GM21526 (cell line): ENCODE measurements at regions not wholly inside any gene's neighbourhood (a gene's known extent, or its start where the extent isn't known, plus 50 kb on each side); places are given as distances from the start of the nearest gene placed in this dataset.

ENCODE experiments used
- ATAC-seq: cut with Tn5 transposase; IDR thresholded peaks from one replicate; pipeline ENCODE4 v1.9.1; 2021; ENCODE audit warnings: moderate library complexity; ENCODE audit not compliant: unreplicated experiment, low FRiP score

DNA sequence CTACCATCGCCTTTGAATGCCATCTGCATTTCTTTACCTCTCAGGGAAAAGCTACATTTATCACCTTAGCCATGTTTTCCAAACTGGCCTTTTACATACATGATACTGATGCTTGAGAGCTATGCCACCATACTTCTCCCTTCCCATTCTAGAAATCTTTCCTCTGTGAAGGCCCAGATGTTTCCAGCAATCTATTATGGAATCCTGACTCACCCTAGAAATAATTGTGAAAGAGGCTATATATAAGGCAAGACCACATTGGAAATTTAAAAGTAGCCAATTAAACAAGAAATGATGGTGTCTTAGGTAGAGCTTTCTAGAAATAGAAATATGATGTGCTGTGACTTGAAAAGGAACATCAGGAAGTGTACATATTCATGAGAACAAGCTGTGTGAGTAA is 389.7 kb downstream of the INHBA start:
- ATAC-seq = no peak

DNA sequence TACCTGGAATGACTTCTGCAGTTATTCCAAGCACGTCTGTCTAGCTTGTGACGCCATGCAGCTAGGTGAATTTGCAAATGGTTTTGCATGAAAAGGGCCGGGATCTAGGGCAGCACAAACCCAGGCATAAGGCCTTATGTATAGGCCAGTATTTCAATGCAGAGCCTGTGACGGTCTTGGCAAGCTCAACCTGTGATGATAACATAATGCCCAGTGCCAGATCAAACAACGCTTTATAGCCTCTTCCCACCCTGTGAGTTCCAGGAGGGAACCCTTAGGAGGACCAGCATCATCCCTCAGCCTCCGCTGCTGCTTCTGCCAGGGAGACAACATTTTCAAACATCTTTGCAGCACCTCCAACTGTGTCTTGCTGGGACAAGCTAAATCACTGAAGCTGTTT is 390.7 kb downstream of the INHBA start:
- no peak for ATAC-seq

DNA sequence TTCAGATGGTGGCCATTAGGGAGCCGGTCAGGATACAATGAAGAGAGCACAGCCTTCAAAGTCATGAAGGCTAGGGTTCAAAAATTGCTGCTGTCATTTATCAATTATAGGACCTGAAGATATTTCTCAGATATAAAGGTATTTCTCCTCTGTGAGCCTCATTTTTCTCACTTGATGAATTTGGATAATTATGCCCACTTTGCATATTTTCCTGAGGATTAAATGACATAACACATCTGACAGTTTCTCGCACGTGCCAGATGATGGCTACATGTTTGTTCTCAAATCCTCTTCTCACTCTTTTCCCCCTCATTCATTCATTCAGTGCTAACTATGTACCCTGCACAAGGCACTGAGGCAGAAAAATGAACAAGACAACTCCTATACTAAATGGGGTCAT is 391.6 kb downstream of the INHBA start:
- ATAC-seq = no peak

DNA sequence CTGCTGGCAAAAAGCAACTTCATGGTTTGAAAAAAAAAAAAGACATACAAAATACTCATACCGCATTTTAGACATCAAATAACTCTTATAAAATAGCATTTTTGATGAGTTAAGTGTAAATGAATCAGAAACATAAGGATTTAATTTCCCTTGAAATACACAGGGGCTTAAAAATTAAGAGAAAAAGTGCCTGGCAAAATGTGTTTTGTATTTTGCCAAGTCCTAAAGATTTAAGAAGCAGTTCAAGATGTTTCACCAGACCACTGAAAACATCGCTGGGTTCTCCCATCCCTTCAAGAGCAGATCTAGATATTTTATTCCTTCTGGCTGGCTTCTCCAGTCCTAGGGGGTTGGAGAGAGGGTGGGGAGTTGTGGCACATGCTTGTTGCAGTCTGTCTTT is 396.4 kb downstream of the INHBA start:
- no peak for ATAC-seq

DNA sequence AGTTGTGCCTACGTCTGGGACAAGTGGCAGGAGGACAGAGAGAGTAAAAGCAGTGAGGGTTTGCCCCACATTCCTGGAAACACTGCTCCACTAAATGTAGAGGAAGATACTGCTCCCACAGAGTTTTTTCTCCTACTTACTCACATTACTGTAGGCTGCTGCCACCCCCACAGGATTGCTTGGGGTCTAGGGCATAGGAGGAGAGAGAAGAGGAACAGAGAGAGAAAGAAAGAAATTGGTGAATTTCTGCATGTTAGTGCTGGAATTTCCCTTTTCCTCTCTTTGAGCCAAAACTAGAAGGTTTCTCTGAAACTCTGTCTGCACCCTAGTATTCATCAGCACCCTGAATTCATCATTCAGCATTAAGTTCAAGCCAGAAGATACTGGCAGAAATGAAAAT is 397.9 kb downstream of the INHBA start:
- ATAC-seq = no peak

DNA sequence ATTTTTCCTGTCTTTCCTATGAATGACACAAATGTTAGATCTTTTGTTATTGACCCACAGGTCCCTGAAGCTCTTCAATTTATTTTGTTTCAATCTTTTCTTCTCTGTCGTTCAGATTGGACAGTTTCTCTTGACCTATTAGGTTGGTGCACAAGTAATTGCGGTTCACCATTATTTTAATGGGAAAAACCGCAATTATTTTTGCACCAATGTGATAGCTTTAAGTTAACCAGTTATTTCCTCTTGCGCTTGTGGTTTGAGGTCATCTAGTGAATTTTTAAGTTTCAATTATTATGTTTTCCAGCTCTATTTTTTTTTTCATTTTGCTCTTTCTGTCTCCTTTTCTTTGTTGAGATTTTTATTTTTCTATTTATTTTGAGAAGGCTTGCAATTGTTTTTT is 399.2 kb downstream of the INHBA start:
- ATAC-seq = no peak

DNA sequence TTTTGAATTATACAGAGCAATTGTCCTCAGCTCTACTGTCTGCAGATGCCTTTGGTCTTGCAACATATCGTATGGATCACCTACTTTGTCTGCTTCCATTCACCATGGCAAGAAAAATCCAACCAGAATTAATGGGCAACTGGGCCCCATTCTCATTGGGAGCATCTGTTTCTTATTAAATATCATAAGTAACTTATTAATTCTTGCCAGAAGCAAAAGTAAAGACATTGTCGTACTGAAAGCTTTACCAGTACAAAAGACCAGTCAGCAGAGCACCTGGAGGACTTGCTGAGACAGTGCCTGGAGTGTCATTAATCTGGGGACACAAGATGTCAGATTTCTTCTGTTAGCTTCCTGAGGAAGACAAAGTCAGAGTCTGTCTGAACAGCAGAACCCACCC is 404.5 kb downstream of the INHBA start:
- no peak for ATAC-seq

DNA sequence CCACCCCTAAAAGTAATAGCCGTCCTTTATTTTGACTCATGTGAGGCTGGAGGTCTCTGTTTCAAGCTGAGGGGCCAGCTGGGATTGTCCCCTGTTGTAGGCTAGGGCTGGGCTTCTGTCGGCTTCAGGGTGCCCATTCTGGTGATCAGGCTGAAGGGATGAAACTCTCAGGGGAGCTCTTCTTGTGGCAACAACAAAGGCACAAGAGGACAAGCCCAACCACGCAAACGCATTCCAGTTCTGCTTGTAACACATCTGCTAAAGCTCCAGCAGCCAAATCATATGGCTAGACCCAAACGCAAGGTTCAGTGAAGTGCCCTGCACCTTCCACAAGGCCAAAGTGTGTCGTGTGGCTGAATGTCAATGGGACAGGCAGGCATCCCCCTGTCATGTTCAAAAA is 405.7 kb downstream of the INHBA start:
- ATAC-seq = no peak

DNA sequence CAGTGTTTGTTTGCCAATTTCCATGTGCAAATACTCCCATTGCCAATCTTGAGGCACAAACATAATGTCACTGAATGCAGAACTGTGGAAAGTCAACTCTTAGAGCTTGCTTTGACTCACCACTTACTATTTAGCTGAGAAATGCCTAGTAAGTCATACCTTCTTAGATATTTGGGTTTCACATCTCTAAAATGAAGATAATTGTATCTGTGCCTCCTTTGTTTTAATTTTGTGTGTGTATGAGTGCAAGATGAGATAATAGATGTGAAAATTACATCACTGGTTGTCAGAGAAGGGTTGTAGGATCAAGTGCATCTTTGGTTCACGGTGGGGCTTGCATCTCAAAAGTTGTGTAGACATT is 407.5 kb downstream of the INHBA start:
- no peak for ATAC-seq

DNA sequence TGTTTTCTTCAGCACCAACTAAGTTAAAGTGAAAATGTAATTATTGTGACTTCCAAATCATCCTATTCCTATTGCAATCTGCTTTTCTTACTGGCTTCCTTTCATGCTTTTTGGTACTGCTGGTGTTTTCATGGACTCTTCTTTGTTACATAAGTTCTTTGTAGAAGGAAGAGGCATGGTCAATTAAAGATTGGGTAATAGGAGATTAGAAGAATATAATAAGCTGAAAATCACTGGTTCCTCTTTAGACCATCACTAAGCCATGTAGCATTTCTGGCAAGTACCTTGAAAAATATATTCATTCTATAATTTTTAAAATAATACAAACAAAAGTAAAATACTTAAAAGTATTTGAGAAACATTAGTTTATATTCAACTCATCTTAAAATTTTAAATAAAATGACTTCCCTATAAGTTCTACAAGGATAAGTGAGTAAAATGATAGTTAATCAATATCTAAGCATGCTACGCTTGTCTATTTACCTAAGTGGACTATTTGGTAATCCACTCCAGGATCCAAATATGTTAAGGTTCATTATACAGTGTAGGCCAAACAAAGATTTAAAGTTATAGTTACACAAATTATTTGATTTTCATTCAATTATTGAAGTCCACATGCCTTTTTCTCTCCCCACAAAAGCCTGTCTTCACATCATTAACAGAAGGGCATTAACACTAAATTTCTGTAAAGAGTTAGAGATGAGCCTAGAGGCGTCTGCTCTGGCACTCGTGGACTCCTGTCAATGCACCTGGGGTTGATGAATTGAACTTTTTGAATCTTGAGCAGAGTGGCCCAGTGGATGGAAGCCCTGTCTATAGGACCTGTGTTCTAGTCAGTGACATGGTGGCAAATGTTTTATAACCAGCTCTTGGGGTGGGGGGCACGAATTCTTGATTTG is 408.1 kb downstream of the INHBA start:
- no peak for ATAC-seq

DNA sequence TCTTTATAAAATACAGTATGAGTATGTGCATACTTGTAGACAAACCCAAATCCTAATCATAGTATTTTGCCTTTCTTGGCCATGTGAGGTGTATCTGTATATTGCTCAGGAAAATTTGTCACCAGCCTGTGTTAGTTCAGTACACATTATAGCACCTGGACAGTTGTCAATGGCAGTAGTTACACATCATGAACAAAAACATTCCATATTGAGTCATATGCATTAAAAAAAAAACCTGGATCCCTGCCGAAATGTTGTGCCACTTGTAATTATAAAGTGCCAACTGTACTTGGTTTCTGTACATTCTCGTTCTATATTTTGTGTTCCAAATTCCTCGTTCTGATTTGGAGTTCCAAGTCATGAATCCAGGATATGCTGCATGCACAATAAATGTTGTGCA is 410.4 kb downstream of the INHBA start:
- ATAC-seq = no peak

DNA sequence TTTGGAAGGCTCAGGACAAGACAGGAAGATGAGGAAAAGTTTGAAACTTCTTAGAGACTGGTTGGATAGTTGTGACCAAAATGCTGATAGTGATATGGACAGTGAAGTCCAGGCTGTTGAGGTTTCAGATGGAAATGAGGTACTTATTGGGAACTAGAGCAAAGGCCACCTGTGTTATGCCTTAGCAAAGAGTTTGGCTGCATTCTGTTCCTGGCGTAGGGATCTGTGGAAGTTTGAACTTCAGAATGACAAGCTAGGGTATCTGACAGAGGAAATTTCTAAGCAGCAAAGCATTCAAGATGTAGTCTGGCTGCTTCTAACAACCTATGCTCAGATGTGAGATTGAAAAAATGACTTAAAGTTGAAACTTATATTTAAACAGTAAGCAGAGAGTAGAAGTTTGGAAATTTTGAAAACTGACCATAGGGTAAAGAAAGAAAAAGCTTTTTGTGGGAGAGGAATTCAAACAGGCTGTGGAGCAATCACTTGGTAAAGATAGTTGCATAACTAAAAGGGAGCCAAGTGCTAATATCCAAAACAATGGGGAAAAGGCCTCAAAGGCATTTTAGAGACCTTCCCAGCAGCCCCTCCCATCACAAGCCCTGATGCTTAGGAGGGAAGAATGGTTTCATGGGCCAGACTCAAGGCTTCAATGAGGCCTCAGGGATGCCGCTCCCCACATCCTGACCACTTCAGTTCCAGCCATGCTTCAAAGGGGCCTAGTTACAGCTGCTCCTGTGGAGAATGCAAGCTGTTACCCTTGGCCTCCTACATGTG is 415.1 kb downstream of the INHBA start:
- ATAC-seq = no peak

DNA sequence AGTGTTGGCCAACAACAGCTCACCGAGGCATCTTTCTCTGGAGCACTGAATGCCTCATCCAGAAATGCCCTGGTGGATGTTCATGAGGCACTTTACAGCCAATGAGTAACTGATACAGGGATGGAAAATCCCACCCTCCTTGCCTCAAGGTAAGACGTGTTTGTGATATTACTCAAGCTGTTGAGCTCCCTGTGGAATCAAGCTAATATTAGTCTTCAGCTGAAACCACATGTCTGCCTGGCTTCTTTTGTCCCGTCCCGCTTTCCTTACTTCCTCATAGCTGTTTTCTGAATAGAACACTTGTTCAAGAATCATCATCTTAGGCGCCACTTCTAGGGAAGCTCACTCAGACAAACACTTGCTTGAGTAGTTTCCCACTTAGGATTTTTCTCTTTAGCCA is 422.4 kb downstream of the INHBA start:
- ATAC-seq = no peak

DNA sequence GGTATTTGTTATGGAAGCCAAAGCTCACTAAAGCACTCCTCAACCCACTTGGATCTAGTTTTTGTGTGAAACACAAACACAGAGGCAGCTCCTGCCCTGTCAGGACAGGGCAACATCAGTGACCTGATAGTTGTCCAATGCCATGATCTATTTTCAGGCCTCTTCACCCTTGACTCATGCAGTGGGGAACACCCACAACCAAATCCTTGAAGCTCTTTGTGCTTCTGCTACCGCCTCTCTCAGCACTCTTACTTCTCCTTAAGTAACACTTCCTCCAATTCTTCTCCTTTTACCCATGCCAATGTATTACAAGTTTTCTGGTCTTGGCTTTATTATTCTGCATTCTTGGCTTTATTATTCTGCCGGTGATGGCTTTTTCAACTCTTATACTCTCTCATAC is 425.3 kb downstream of the INHBA start:
- no peak for ATAC-seq

DNA sequence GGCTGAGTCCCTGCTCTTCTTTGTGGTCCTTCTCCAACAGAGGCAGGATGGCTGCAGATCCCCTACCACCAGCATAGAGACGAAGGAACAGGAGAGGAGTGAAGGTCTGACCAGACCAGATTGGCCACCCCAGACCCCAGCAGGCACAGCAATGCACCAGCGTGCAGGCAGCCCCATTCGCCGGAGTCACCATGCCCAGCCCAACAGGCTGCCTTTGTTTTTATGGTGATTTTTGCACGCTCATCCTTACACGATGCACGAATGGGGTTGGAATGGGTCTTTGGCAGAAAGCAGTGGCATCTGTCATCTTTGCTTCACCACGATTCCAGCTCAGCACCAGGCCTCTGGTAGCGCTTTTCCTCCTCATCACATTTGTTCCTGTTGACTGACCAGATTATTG is 427.6 kb downstream of the INHBA start:
- ATAC-seq = no peak

DNA sequence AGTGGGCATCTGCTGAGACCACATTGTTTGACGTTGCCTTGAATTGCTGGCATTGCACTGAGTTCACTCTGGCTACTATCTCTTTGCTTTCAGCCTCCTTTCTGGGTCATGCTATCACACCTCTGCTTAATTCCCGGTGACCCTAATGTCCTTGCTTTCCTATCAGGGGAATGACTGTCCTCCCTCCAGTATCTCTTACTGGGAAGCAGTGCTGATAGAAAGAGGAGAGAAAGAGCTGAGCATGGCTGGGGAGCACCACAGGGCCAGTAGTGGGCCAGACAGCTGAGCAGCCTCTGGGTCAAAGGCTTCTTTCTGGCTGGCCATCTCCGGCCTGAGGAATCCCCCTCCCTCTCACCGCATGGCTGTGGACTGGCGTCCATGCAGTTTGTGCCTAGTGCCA is 428.7 kb downstream of the INHBA start:
- no peak for ATAC-seq

DNA sequence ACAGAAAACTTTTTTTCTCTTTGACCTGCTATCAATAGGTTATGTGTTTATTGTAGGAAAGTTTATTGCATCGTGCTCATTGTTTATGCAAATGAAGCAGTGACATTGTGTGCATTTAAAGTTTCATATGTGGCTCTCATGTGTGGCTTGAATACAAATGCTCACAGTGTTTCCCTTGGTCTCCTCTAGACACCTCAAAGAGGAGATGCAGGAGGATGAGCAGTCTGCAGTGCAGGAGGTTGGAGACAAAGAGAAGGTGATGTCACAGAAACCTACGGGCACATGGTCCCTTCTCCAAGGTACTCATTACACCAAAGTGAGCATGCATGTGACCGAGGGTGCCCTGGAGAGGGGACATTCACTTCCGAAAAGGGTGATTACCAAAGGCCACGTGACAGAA is 430.2 kb downstream of the INHBA start:
- no peak for ATAC-seq

DNA sequence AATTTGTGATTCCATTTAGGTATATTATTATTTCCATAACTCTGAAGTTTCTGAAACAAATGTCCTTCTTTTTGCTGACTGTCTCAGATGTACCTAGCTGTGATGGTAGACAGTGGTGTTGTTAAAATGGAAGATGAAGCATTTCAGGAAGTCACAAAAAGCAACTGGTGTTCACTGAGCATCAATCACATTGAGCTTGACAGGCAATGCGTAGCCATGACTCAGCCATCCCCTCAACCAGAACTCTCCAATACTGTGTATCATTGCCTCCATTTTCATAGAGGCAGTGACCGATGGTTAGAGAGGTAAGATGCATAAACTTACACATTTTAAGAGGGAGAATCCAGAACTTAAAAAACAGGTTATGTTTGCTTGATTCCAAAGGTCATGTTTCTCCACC is 434.0 kb downstream of the INHBA start:
- ATAC-seq = no peak

DNA sequence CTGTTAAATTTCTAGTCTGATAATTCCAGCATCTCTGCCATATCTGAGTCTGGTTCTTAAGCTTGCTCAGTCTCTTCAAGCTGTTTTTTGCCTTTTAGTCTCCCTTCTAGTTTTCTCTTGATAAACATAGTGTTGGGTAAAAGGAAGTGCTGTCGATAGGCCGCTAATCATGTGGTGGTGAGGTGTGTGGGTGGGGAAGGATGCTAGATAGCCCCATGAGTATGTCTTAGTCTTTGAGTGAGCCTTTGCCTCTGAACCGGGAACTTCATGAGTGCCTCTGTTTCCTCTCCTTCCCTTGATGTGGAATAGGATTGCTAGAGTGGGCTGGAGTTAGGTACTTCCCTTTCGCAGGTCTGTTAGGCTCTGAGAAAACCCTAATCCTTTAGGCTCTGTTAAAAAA is 441.8 kb downstream of the INHBA start:
- no peak for ATAC-seq

DNA sequence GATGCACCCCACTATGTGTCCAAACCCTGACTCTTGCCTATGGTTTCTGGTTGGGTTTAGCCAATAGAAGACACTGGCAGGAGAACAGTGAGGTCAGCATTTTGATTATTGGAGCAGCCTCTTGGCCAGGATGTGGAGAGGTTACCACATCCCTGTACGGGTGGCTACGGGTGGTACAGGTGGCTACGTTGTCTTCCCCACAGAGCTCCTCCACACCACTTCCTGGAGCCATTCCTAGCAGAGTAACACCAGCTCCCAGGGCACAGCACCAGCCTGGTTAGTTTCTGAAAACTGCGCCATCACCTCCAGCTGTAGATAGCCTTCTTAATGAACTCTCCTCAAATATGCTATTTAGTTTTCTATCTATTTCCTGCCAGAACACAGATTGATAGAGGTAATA is 445.2 kb downstream of the INHBA start:
- ATAC-seq = no peak

DNA sequence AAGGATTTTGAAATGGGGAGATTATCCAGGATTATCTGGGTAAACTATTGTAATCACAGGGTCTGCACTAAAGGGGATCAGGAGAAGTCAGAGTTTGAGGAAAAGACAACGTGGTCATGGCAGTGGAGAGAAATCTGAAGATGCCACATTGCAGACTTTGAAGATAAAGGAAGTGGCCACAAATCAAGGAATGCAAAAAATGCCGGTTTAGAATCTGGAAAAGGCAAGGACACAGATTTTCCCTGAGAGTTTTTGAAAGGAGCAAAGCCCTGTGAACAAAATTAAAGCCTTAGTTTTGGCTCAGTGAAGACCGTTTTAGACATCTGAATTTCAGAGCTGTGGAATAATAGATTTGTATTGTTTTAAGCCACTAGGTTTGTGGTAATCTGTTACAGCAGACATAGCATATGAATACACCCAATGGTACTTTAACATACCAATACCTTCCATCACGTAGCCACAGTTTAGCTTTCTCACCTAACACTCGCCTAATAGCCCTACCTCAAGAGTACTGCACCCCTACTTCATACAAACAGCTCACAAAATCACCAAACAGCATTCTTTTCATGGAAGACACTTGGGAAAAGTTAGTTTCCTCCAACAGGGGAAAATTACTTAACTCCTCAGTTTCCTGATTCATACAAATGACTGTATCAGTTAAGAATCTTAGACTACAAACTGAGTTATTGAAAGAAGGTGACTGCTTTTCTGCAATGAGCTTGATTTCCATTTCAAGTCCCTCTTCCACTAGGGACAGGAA is 446.5 kb downstream of the INHBA start:
- ATAC-seq = no peak
